ENCODE measurements at regions not wholly inside any gene's neighbourhood (a gene's known extent, or its start where the extent isn't known, plus 50 kb on each side); places are given as distances from the start of the nearest gene placed in this dataset.
A peak's percentile ranks its signal among the peaks of the same experiment; 100 is the strongest.

GRCh38 chr5:118042076-118042475, 946.3 kb downstream of the DTWD2 start:
- no peak overlapping the region for H3K4me3 Mint-ChIP-seq (ENCODE audit: unreplicated experiment)

DNA sequence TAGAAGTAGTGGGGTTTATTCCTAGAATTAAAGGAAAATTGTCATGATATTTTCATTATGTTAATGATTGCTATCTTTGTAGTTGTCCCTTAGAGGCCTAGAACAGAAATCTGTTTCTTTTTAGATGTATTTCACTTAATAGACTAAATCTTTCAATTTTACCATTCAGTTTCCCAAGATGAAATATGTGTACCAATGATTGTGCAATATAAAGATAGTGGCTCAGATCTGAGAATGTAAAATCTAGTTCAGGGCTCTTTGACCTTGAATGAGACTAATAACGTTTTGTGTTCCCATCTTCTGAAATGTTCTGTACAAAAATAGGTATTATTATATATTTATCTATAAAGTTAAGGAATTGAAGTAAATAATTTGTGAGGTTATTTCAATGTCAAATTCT, 947.9 kb downstream of the DTWD2 start:
- Mint-ChIP-seq H3K4me1 (ENCODE audit: low read depth) (no peaks in the 10 kb centered on the region), H3K27ac (ENCODE audit: unreplicated experiment) (no peak overlapping the region), H3K4me3 (ENCODE audit: unreplicated experiment) (no peak overlapping the region), H3K36me3 (ENCODE audit: low read depth) (no peaks in the 10 kb centered on the region), H3K27me3 (ENCODE audit: low read depth) (no peaks in the 10 kb centered on the region), H3K9me3 (ENCODE audit: low read depth) (no peaks in the 10 kb centered on the region)
- TF ChIP-seq, protein P1, sequence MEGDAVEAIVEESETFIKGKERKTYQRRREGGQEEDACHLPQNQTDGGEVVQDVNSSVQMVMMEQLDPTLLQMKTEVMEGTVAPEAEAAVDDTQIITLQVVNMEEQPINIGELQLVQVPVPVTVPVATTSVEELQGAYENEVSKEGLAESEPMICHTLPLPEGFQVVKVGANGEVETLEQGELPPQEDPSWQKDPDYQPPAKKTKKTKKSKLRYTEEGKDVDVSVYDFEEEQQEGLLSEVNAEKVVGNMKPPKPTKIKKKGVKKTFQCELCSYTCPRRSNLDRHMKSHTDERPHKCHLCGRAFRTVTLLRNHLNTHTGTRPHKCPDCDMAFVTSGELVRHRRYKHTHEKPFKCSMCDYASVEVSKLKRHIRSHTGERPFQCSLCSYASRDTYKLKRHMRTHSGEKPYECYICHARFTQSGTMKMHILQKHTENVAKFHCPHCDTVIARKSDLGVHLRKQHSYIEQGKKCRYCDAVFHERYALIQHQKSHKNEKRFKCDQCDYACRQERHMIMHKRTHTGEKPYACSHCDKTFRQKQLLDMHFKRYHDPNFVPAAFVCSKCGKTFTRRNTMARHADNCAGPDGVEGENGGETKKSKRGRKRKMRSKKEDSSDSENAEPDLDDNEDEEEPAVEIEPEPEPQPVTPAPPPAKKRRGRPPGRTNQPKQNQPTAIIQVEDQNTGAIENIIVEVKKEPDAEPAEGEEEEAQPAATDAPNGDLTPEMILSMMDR (IDR thresholded peaks at IDR 0.05) = no peak
- DNase-seq (ENCODE audit: low spot score) = no peak

More at GRCh38 chr5:118042076-118042475, 946.3 kb downstream of the DTWD2 start:
- TF ChIP-seq, protein P1 (IDR thresholded peaks at IDR 0.05) = peak; percentile 73
- Mint-ChIP-seq H3K27me3 (ENCODE audit: low read depth) (no peaks in the 10 kb centered on the region), H3K4me1 (ENCODE audit: low read depth) (no peaks in the 10 kb centered on the region), H3K36me3 (ENCODE audit: low read depth) (no peaks in the 10 kb centered on the region), H3K27ac (ENCODE audit: unreplicated experiment) (no peak overlapping the region), H3K9me3 (ENCODE audit: low read depth) (no peaks in the 10 kb centered on the region)
- DNase-seq (ENCODE audit: low spot score) = no peak

GRCh38 chr5:118033686-118034338, 954.5 kb downstream of the DTWD2 start:
- Mint-ChIP-seq H3K27me3 (ENCODE audit: low read depth) (no peaks in the 10 kb centered on the region), H3K9me3 (ENCODE audit: low read depth) (peaks cover 12% of the 10 kb centered on the region), H3K27ac (ENCODE audit: unreplicated experiment) (no peak overlapping the region), H3K36me3 (ENCODE audit: low read depth) (no peaks in the 10 kb centered on the region), H3K4me1 (ENCODE audit: low read depth) (no peaks in the 10 kb centered on the region), H3K4me3 (ENCODE audit: unreplicated experiment) (no peak overlapping the region)
- TF ChIP-seq, protein P1 (IDR thresholded peaks at IDR 0.05) = no peak
- DNase-seq (ENCODE audit: low spot score) = peak; percentile 81

- no peak overlapping the region for H3K4me3 Mint-ChIP-seq (ENCODE audit: unreplicated experiment)
- no peak overlapping the region for H3K27ac Mint-ChIP-seq (ENCODE audit: unreplicated experiment)
- TF ChIP-seq, protein P1 (IDR thresholded peaks at IDR 0.05) = no peak
- no peak for DNase-seq (ENCODE audit: low spot score)
- H3K27me3 Mint-ChIP-seq (ENCODE audit: low read depth) = no peaks in the 10 kb centered on the region
- no peaks in the 10 kb centered on the region for H3K4me1 Mint-ChIP-seq (ENCODE audit: low read depth)
- peaks cover 12% of the 10 kb centered on the region for H3K9me3 Mint-ChIP-seq (ENCODE audit: low read depth)
- no peaks in the 10 kb centered on the region for H3K36me3 Mint-ChIP-seq (ENCODE audit: low read depth)
Measured at GRCh38 chr5:118029807-118030206, 958.5 kb downstream of the DTWD2 start.

DNA sequence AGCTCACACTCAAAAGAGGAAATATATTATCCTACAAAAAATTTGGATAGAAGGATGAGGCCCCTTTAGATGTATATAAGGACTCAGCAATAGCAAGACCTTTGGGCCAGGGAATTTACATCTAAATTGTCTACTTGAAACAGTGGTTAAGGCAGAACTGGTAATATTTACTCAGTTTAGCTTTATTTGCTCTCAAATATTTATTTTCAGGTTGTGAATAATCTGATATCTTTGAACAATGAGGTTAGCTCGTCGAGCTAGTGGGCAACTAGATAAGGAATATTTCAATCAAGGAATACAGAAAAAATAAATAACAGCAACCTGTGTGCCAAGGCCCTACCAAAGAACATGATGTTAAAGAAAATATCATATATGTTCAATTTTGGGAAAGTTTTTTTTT, 966.3 kb downstream of the DTWD2 start:
- no peak for DNase-seq (ENCODE audit: low spot score)
- TF ChIP-seq, protein P1 (IDR thresholded peaks at IDR 0.05) = no peak
- no peak overlapping the region for H3K4me3 Mint-ChIP-seq (ENCODE audit: unreplicated experiment)
- H3K36me3 Mint-ChIP-seq (ENCODE audit: low read depth) = no peaks in the 10 kb centered on the region
- H3K27ac Mint-ChIP-seq (ENCODE audit: unreplicated experiment) = no peak overlapping the region
- no peaks in the 10 kb centered on the region for H3K27me3 Mint-ChIP-seq (ENCODE audit: low read depth)
- H3K4me1 Mint-ChIP-seq (ENCODE audit: low read depth) = no peaks in the 10 kb centered on the region
- H3K9me3 Mint-ChIP-seq (ENCODE audit: low read depth) = no peaks in the 10 kb centered on the region
